NB4 (cell line): ENCODE measurements at regions not wholly inside any gene's neighbourhood (a gene's known extent, or its start where the extent isn't known, plus 50 kb on each side); places are given as distances from the start of the nearest gene placed in this dataset.

Source experiments
- DNase-seq: peaks from one replicate; pipeline ENCODE4 v3.0.0; 2010; ENCODE audit warnings: low read depth
- H3K4me3 ChIP-seq: one replicate; pipeline ENCODE4 v1.5.1; 2011; ENCODE audit warnings: mild to moderate bottlenecking, low read depth, low read length, moderate library complexity
- MAX ChIP-seq: IDR thresholded peaks from 2 replicates; pipeline ENCODE4 v1.6.1; 2011; ENCODE audit warnings: low read depth, low read length
- MYC ChIP-seq: IDR thresholded peaks from 2 replicates; pipeline ENCODE4 v1.6.1; 2011; ENCODE audit warnings: low read depth, low read length
- POLR2A ChIP-seq: IDR thresholded peaks from 2 replicates; pipeline ENCODE4 v1.6.1; 2011; ENCODE audit warnings: mild to moderate bottlenecking; ENCODE audit not compliant: insufficient read length; ENCODE audit errors: extremely low read depth
- TF ChIP-seq, protein P1 (sequence below): IDR thresholded peaks from one replicate; pipeline ENCODE4 v1.5.1; 2012; ENCODE audit warnings: low read depth, low read length

- no peak for TF ChIP-seq MAX
- TF ChIP-seq, protein P1, sequence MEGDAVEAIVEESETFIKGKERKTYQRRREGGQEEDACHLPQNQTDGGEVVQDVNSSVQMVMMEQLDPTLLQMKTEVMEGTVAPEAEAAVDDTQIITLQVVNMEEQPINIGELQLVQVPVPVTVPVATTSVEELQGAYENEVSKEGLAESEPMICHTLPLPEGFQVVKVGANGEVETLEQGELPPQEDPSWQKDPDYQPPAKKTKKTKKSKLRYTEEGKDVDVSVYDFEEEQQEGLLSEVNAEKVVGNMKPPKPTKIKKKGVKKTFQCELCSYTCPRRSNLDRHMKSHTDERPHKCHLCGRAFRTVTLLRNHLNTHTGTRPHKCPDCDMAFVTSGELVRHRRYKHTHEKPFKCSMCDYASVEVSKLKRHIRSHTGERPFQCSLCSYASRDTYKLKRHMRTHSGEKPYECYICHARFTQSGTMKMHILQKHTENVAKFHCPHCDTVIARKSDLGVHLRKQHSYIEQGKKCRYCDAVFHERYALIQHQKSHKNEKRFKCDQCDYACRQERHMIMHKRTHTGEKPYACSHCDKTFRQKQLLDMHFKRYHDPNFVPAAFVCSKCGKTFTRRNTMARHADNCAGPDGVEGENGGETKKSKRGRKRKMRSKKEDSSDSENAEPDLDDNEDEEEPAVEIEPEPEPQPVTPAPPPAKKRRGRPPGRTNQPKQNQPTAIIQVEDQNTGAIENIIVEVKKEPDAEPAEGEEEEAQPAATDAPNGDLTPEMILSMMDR = no peak
- no peak for TF ChIP-seq MYC
- no peak for TF ChIP-seq POLR2A
- DNase-seq = no peak
Observed at GRCh38 chr2:41926614-41927580, 120.9 kb upstream of the PKDCC start.

GRCh38 chr2:41927581-41928264 is 120.1 kb upstream of the PKDCC start:
- no peak overlapping the region for H3K4me3 ChIP-seq
- DNase-seq = no peak
- TF ChIP-seq POLR2A (no peak), MYC (no peak), MAX (no peak)
- TF ChIP-seq, protein P1 = no peak

More at GRCh38 chr2:41926614-41927580, 120.9 kb upstream of the PKDCC start:
- H3K4me3 ChIP-seq = no peak overlapping the region

- H3K4me3 ChIP-seq = no peak overlapping the region
- no peak for TF ChIP-seq POLR2A
- no peak for DNase-seq
Observed at GRCh38 chr2:41928526-41928925, 119.3 kb upstream of the PKDCC start.

DNA sequence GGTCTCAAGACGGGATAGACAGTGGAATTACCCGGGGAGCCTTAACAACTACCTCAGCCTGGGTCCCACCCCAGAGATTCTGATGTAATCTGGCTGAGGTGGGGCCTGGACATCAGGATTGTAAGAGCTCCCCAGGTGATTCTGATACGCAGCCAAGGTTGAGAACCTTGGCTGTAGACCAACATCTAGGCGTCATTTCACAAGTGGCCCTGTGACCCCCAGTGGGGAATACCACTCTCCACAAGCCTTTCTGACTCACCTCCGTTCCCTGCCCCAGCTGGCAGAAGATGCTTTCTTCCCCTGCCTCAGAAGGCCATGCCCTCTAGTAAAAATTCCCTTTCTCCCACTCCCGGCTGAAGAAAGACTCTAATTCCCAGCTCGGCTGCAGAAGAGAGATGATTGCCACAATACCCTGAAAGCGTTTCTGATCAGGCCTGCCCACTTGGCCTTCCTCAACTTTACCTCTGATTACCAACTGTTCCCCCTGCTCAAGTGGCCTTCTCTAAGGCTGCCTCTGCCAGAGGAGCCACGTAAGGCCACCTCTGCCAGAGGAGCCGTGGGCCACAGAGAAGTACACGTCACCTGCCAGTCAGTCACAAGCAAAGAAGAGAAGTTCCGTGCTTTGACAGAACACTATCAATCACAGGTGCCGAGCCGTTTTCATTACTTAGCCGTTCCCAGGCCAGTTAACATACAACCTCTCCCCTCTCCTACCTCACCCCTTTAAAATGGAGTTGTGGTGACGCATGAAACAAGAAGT is 116.8 kb upstream of the PKDCC start:
- H3K4me3 ChIP-seq = no peak overlapping the region
- no peak for TF ChIP-seq MYC
- no peak for DNase-seq

DNA sequence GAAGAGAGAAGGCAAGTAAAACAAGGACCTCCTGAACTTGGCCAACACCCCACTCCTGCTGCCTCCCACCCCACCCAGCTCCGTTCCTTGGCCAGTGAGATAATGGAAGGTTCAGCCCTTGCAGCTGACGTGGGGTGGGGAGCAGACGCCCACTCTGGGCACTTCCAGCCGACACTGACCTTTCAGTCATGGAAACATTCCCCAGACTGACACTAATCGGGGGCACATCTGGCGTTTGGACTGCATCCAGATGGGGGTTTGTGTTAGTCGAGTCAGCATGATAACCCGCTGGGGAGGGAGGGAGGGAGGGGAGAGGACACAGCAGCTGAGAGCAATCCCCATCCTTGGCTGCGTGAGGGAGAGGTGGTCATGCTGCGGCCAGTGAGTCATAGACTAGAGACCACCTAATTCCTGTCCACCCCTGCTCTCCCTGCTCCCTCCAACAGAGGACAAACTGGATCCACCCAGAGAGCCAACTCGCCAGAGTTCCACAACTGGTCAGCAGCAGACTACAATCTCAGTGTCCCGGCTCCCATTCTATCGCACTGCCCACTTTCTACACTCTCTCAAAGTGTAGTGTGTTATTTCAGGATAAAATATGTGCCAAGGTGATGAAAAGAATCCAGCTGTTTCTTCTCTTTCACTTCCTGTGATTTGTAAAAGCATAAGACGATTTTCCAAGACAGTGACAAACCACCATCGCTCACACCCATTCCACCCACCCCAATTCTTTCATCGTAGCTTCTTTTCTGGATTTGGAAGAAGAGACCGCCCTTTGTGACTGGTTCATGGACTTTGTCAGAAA is 115.4 kb upstream of the PKDCC start:
- no peak for TF ChIP-seq MAX
- no peak for TF ChIP-seq POLR2A
- TF ChIP-seq, protein P1 = no peak
- no peak for TF ChIP-seq MYC
- no peak overlapping the region for H3K4me3 ChIP-seq

GRCh38 chr2:41933046-41933420 is 114.8 kb upstream of the PKDCC start:
- no peak for DNase-seq
- no peak overlapping the region for H3K4me3 ChIP-seq
- no peak for TF ChIP-seq MYC
- TF ChIP-seq, protein P1 = no peak
- TF ChIP-seq MAX = no peak
- no peak for TF ChIP-seq POLR2A

More for the DNA sequence above, 115.4 kb upstream of the PKDCC start:
- no peak for DNase-seq
